Stomach (tissue), 4 donors: ENCODE measurements at regions not wholly inside any gene's neighbourhood (a gene's known extent, or its start where the extent isn't known, plus 50 kb on each side); places are given as distances from the start of the nearest gene placed in this dataset.
"Not testable (repeated sequence)": the region's sequence is repeated elsewhere in the genome, so short reads cannot be mapped to it uniquely, and the experiment has no call there.

Source experiments
- POLR2A ChIP-seq, 4 donors: fragments of 450-650 bp; IDR thresholded peaks; one replicate each; pipeline ENCODE4 v1.6.1; 2016; ENCODE audit warnings: antibody characterized with exemption in 4 of 4, control low read depth in 2 of 4, mild to moderate bottlenecking in 1 of 4, moderate library complexity in 1 of 4
- POLR2AphosphoS5 ChIP-seq, 3 donors: sonication (generic); formaldehyde crosslinking; IDR thresholded peaks; one replicate each; pipeline ENCODE4 v1.6.1; 2016; ENCODE audit warnings: antibody characterized with exemption in 3 of 3
- TF ChIP-seq, protein P1 (sequence below), 7 experiments: fragments of 450-650 bp in 4 of 7; fragments of 200-600 bp in 3 of 7; sonication (generic) in 3 of 7; IDR thresholded peaks; one replicate each; pipeline ENCODE4 v1.5.1; 2016 to 2019; ENCODE audit warnings: antibody characterized with exemption in 7 of 7, control low read depth in 2 of 7, mild to moderate bottlenecking in 1 of 7

DNA sequence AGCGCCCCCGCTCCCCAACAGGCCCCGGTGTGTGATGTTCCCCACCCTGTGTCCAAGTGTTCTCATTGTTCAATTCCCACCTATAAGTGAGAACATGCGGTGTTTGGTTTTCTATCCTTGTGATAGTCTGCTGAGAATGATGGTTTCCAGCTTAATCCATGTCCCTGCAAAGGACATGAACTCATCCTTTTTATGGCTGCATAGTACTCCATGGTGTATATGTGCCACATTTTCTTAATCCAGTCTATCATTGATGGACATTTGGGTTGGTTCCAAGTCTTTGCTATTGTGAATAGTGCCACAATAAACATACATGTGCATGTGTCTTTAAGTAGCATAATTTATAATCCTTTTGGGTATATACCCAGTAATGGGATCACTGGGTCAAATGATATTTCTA lies 59.8 kb upstream of the ADPGK start:
- TF ChIP-seq, protein P1, sequence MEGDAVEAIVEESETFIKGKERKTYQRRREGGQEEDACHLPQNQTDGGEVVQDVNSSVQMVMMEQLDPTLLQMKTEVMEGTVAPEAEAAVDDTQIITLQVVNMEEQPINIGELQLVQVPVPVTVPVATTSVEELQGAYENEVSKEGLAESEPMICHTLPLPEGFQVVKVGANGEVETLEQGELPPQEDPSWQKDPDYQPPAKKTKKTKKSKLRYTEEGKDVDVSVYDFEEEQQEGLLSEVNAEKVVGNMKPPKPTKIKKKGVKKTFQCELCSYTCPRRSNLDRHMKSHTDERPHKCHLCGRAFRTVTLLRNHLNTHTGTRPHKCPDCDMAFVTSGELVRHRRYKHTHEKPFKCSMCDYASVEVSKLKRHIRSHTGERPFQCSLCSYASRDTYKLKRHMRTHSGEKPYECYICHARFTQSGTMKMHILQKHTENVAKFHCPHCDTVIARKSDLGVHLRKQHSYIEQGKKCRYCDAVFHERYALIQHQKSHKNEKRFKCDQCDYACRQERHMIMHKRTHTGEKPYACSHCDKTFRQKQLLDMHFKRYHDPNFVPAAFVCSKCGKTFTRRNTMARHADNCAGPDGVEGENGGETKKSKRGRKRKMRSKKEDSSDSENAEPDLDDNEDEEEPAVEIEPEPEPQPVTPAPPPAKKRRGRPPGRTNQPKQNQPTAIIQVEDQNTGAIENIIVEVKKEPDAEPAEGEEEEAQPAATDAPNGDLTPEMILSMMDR (IDR thresholded peaks at IDR 0.05) = not testable (repeated sequence)
- not testable (repeated sequence) for TF ChIP-seq POLR2A, POLR2AphosphoS5 (IDR thresholded peaks at IDR 0.05)
